ENCODE measurements at regions not wholly inside any gene's neighbourhood (a gene's known extent, or its start where the extent isn't known, plus 50 kb on each side); places are given as distances from the start of the nearest gene placed in this dataset.

DNA sequence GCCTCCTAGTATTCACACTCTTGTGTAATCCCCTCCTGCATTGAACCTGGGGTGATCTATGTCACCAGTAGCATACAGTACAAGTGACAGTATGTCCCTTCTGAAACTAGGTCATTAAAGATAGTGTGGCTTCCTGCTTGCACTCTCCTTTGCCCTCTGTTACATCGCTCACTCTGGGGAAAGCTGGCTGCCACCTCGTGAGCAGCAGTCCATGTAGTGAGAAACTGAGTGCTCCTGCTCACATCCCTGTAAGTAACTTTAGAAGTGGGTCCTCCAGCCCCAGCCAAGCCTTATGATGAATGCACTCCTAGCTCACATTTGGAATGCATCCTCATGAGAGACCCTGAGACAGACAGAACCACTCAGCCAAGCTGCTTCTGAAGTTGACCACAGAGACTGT is 89.8 kb upstream of the TNIP3 start:
- TF ChIP-seq POLR2A (IDR thresholded peaks at IDR 0.05; ENCODE audit: control extremely low read depth in 1 of 2, low read depth in 2 of 2, low read length in 2 of 2) (no peak), GABPA (IDR thresholded peaks at IDR 0.05; ENCODE audit: borderline replicate concordance, insufficient read depth, low read length) (no peak), HDAC2 (IDR thresholded peaks at IDR 0.05; ENCODE audit: borderline replicate concordance in 1 of 2, low read depth in 2 of 2, low read length in 2 of 2) (no peak), EZH2 (IDR thresholded peaks at IDR 0.05; ENCODE audit: low read depth, low read length, severe bottlenecking) (no peak)
- TF ChIP-seq, protein P1, sequence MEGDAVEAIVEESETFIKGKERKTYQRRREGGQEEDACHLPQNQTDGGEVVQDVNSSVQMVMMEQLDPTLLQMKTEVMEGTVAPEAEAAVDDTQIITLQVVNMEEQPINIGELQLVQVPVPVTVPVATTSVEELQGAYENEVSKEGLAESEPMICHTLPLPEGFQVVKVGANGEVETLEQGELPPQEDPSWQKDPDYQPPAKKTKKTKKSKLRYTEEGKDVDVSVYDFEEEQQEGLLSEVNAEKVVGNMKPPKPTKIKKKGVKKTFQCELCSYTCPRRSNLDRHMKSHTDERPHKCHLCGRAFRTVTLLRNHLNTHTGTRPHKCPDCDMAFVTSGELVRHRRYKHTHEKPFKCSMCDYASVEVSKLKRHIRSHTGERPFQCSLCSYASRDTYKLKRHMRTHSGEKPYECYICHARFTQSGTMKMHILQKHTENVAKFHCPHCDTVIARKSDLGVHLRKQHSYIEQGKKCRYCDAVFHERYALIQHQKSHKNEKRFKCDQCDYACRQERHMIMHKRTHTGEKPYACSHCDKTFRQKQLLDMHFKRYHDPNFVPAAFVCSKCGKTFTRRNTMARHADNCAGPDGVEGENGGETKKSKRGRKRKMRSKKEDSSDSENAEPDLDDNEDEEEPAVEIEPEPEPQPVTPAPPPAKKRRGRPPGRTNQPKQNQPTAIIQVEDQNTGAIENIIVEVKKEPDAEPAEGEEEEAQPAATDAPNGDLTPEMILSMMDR (IDR thresholded peaks at IDR 0.05; ENCODE audit: control extremely low read depth in 1 of 3, insufficient read depth in 1 of 3, low read depth in 1 of 3, low read length in 3 of 3), result no peak
